H1 (cell line): ENCODE measurements at regions not wholly inside any gene's neighbourhood (a gene's known extent, or its start where the extent isn't known, plus 50 kb on each side); places are given as distances from the start of the nearest gene placed in this dataset.

ENCODE experiments used
- ASH2L ChIP-seq: fragments of 200-600, 300-600 bp; sonication (generic); IDR thresholded peaks from one replicate; pipeline ENCODE4 v1.7.1; 2017; ENCODE audit warnings: low read length
- CTCF ChIP-seq, 3 experiments: IDR thresholded peaks; 1 replicate in 2 of 3; 2 replicates in 1 of 3; pipeline versions ENCODE4 v1.5.1 to v1.6.1; 2011; ENCODE audit warnings: low read length in 3 of 3, mild to moderate bottlenecking in 3 of 3, inconsistent platforms in 2 of 3, low read depth in 1 of 3, moderate library complexity in 1 of 3; ENCODE audit not compliant: insufficient read depth in 1 of 3; ENCODE audit errors: control extremely low read depth in 1 of 3
- EP300 ChIP-seq, 2 experiments: IDR thresholded peaks; 1 replicate in 1 of 2; 2 replicates in 1 of 2; pipeline ENCODE4 v1.6.1; 2011 to 2012; ENCODE audit warnings: low read depth in 2 of 2, low read length in 2 of 2, mild to moderate bottlenecking in 2 of 2, borderline replicate concordance in 1 of 2, inconsistent platforms in 1 of 2, moderate library complexity in 1 of 2
- FOSL1 ChIP-seq: IDR thresholded peaks from 2 replicates; pipeline ENCODE4 v1.6.1; 2011; ENCODE audit warnings: mild to moderate bottlenecking, low read depth, low read length, moderate library complexity; ENCODE audit not compliant: insufficient read depth
- POLR2A ChIP-seq, 2 experiments: IDR thresholded peaks; 1 replicate in 1 of 2; 2 replicates in 1 of 2; pipeline ENCODE4 v1.6.1; 2011; ENCODE audit warnings: low read depth in 2 of 2, low read length in 2 of 2, mild to moderate bottlenecking in 2 of 2; ENCODE audit errors: control extremely low read depth in 1 of 2
- POLR2AphosphoS5 ChIP-seq: IDR thresholded peaks from 2 replicates; pipeline ENCODE4 v1.6.1; 2011; ENCODE audit warnings: low read depth, low read length
- RAD21 ChIP-seq, 2 experiments: IDR thresholded peaks in 1 of 2; conservative IDR thresholded peaks in 1 of 2; 2 replicates each; pipeline ENCODE4 v1.6.1; 2011; ENCODE audit warnings: low read depth in 2 of 2, low read length in 2 of 2, improper control_type of control experiment in 1 of 2, inconsistent platforms in 1 of 2, mild to moderate bottlenecking in 1 of 2, moderate library complexity in 1 of 2
- RNF2 ChIP-seq: fragments of 200-900, 300-1000 bp; sonication (generic); IDR thresholded peaks from 2 replicates; pipeline ENCODE4 v1.7.1; 2016; ENCODE audit warnings: borderline replicate concordance, low read depth, mild to moderate bottlenecking, antibody characterized with exemption, low read length; ENCODE audit not compliant: poor library complexity, severe bottlenecking; ENCODE audit errors: missing control alignments

DNA sequence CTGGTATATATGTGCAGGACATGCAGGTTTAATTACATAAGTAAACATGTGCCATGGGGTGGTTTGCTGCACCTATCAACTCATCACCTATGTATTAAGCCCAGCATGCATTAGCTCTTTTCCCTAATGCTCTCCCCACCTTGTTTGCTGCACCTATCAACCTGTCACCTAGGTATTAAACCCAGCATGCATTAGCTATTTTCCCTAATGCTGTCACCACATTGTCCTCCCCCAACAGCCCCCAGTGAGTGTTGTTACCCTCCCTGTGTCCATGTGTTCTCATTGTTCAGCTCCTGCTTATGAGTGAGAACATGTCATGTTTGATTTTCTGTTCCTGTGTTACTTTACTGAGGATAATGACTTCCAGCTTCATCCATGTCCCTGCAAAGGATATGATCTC is 300.5 kb downstream of the ANKRD7 start:
- no peak for TF ChIP-seq CTCF (IDR thresholded peaks at IDR 0.05; ENCODE audit: control extremely low read depth in 1 of 3, insufficient read depth in 1 of 3, low read depth in 1 of 3, low read length in 3 of 3)
- no peak for TF ChIP-seq EP300 (IDR thresholded peaks at IDR 0.05; ENCODE audit: borderline replicate concordance in 1 of 2, low read depth in 2 of 2, low read length in 2 of 2)
- no peak for TF ChIP-seq POLR2AphosphoS5
- no peak for TF ChIP-seq RNF2
- no peak for TF ChIP-seq ASH2L
- TF ChIP-seq RAD21 (IDR thresholded peaks at IDR 0.05 in 1 of 2, conservative IDR thresholded peaks at IDR 0.05 in 1 of 2; ENCODE audit: low read depth in 2 of 2, low read length in 2 of 2), result no peak
- TF ChIP-seq POLR2A (IDR thresholded peaks at IDR 0.05; ENCODE audit: control extremely low read depth in 1 of 2, low read depth in 2 of 2, low read length in 2 of 2), result no peak
- no peak for TF ChIP-seq FOSL1
